ENCODE measurements at regions not wholly inside any gene's neighbourhood (a gene's known extent, or its start where the extent isn't known, plus 50 kb on each side); places are given as distances from the start of the nearest gene placed in this dataset.

GRCh38 chr7:91431601-91432000 is 167.4 kb downstream of the FZD1 start:
- H3K9me1 ChIP-seq (ENCODE audit: control insufficient read depth, insufficient read depth, low read length): no peaks in the 10 kb centered on the region
- no peaks in the 10 kb centered on the region for H3K9me3 ChIP-seq (replicated peaks; ENCODE audit: control insufficient read depth, insufficient read depth, low read depth, low read length)
- H3K36me3 ChIP-seq (ENCODE audit: control insufficient read depth, insufficient read depth, low read length): no peaks in the 10 kb centered on the region
- H3K9ac ChIP-seq (ENCODE audit: insufficient read depth in 1 of 2, low read depth in 2 of 2, low read length in 2 of 2): no peak overlapping the region
- no peak for FAIRE-seq
- H3K27me3 ChIP-seq (ENCODE audit: control insufficient read depth in 2 of 2, insufficient read depth in 2 of 2, low read length in 2 of 2): no peaks in the 10 kb centered on the region
- no peak overlapping the region for H2AFZ ChIP-seq (ENCODE audit: low read depth, low read length)
- no peak overlapping the region for H3K27ac ChIP-seq (ENCODE audit: extremely low read depth, low read depth, low read length)
- 6% methylated on average over 1 of the region's 1 CpG for WGBS (ENCODE audit: insufficient coverage, low coverage, missing lambda C conversion rate)
- no peak for ATAC-seq
- intact Hi-C loops (cut with micrococcal nuclease) (loop anchor here (10.0 kb wide), 1 partner anchor 347 kb away; no protein-coding TSS in a partner anchor), in situ Hi-C loops (cut with MboI) (no loop called here)
- H3K4me1 ChIP-seq (replicated peaks in 1 of 2; ENCODE audit: control insufficient read depth in 2 of 2, insufficient read depth in 2 of 2, low read length in 2 of 2): no peaks in the 10 kb centered on the region
- CTCF ChIA-PET (ENCODE audit: low intra/inter-chr PET ratio): no interaction called here
- no peaks in the 10 kb centered on the region for H4K20me1 ChIP-seq (replicated peaks; ENCODE audit: control insufficient read depth, insufficient read depth, low read length)
- no TSS peak for BruUV-seq (replicated peaks)
- no peak overlapping the region for H3K4me3 ChIP-seq
- POLR2A ChIA-PET: interaction anchor here (1.1 kb wide), 1 partner anchor 181 kb away, joined by 3 read pairs; no protein-coding TSS in a partner anchor
- no peak for DNase-seq (ENCODE audit: extremely low read depth in 1 of 4, low spot score in 3 of 4)
- no peak overlapping the region for H3K4me2 ChIP-seq (ENCODE audit: insufficient read depth, low read length)
- H3K79me2 ChIP-seq (ENCODE audit: control insufficient read depth, insufficient read depth, low read length): no peaks in the 10 kb centered on the region
- TF ChIP-seq MYC (IDR thresholded peaks at IDR 0.05; ENCODE audit: low read depth, low read length): no peak
- TF ChIP-seq MYC (CRISPR knock-in tag; IDR thresholded peaks at IDR 0.05; ENCODE audit: borderline replicate concordance, low read depth): no peak
- TF ChIP-seq CHD7 (IDR thresholded peaks at IDR 0.05; ENCODE audit: low read depth, low read length): no peak
- TF ChIP-seq NCOA4 (IDR thresholded peaks at IDR 0.05; ENCODE audit: partially characterized antibody): no peak
- TF ChIP-seq XRCC5 (IDR thresholded peaks at IDR 0.05; ENCODE audit: low read depth, low read length): no peak
- no peak for TF ChIP-seq HLTF (IDR thresholded peaks at IDR 0.05)
- no peak for TF ChIP-seq SMARCE1 (IDR thresholded peaks at IDR 0.05)
- no peak for TF ChIP-seq HNRNPL (IDR thresholded peaks at IDR 0.05; ENCODE audit: low read depth, low read length)
- TF ChIP-seq FIP1L1 (IDR thresholded peaks at IDR 0.05; ENCODE audit: low read depth, low read length, poor library complexity, severe bottlenecking): no peak
- TF ChIP-seq BRD9 (IDR thresholded peaks at IDR 0.05; ENCODE audit: low read depth, partially characterized antibody): no peak
- TF ChIP-seq SMARCA4 (IDR thresholded peaks at IDR 0.05): no peak
- TF ChIP-seq HOXB6 (CRISPR knock-in tag; IDR thresholded peaks at IDR 0.05; ENCODE audit: borderline replicate concordance): no peak
